NCI-H2196 (cell line): ENCODE measurements at regions not wholly inside any gene's neighbourhood (a gene's known extent, or its start where the extent isn't known, plus 50 kb on each side); places are given as distances from the start of the nearest gene placed in this dataset.
"Not testable (repeated sequence)": the region's sequence is repeated elsewhere in the genome, so short reads cannot be mapped to it uniquely, and the experiment has no call there.

ENCODE experiments used
- DNase-seq: peaks from one replicate; lab custom pipeline; 2025; ENCODE audit not compliant: unreplicated experiment; lab: John Stamatoyannopoulos, UW

DNA sequence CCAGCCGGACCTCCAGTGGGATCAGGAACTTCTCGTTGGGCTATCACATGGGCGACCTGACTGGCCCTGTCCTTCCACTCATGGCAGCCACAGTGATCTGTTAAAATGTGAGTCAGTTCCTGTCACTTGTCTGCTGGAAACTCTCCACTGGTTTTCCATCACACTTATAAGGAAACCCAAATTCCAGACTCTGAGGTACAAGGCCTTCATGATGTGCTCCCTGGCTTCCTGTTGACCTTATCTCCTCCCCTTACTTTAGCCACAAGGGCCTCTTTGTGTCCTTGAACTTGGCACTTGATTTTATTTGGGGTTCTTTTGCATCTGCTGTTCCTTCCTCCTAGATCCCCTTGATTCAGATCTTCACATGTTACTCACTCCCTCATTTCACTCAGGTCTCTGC lies 96.8 kb downstream of the TENT5C start:
- no peak for DNase-seq

GRCh38 chr1:117707371-117707770 lies 101.5 kb downstream of the TENT5C start:
- no peak for DNase-seq

DNA sequence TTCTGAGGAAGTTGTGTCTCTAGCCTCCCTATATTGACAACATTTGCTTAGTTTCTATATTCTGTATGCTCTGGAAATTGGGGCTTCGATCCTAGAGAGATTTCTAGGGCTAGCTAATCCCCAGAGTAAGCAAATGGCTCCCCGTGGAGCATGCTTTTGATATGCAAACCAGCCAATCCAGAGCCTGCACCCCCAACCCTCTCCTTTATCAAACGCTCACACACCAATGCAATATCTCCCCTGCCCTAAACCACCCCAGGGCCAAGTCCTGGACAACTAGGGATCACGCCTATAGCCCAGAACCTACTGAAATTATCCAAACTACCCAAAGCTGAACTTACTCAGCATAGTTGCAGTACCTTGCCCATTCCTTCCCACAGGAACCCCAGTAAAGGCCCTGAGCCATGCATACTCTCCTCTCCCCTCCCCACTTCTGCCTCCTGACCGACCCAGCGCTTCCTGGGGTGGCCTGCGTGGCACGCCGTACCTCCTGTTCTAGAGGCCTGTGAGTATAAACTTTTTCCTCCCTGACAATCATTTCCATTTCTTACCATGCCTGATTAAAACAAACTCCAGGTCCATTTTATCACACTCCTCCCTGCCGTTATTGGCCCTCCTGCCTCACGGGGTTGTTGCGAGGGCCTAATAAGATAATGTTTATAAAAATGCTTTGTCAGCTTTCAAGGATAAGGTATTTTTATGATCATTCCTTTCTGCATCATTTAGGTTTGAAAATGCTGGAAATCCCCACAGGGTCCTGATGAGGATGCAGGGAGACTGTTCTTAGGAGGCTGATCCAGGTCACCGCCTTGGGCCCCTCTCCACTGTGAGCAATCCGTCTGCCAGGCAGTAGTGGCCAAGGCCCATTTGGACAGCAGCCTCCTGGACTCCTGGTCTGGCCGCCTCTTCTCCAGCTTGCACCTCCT lies 102.7 kb downstream of the TENT5C start:
- DNase-seq: no peak

DNA sequence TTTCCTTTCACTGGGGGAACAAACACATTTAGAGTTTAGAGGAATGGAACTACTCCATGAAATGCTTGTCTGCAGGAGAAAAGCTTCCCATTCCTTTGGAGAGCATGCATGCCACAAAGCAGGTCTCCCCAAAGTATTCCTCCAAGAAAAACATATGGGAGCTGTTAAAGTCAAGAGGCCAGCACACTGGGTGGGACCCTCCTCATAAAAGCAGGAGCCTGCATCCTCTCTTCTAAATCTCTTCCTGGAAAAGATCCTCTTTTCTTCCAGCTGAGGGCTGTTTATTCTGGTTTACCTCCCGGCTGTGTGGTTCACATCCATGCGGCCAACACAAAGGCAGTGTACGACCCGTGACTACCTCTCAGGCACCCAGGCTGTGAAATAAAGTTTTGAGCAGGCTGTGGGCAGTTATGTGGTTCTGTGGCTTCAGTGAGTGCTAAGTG lies 103.4 kb downstream of the TENT5C start:
- no peak for DNase-seq

DNA sequence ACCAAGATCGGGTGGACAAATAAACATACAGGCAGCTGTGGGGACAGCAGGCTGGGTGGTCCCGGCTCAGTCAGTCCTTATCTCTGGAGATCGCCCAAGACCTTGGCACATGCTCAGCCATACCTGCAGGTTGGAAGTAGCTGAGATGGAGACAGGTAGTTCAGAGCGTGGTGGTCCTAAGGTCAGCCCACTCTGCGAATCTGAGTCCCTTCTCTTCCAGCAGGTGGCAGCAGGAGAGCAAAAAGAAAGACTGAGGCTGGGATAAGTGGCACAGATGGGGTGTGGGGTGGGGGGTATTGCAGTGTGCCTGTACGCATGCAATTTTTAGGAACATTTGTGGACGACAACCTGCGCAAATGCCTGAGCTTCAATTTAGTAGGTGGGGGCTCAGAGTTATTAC lies 104.9 kb downstream of the TENT5C start:
- DNase-seq: no peak

DNA sequence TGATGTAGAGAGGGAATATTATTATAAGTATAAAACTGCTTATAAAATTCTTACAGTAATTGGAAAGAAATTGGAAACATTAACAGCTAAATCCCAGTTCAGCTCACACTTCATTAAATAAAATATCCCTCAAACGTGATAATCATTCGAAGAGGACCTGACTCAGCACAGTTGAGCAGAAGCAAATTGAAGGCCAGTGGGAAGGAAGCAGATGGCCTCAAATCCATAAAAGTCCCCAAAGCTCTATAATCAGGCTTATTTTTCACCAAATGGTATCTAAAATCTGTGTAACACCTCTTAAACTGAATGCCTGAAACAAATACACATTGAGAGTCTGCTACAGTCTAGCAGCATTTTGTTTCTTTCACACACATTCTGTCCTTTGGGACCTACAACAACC lies 106.8 kb downstream of the TENT5C start:
- DNase-seq: no peak

DNA sequence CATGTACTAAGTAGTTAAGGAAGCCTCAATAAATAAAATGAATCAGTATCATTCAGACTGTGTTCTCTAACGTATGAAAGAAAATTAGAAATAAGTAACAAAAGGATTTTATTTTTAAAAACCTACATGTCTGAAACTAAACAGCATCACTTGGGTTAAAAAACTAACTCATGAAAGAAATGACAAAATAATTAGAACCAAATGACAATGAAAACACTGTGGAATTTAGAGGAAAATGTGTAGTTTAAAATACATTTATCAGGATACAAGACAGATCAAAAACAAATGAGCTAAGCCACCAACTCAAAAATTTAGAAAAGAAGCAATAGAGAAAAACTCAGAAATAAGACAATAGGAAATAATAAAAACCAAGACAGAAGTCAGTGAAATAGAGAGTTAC lies 108.7 kb downstream of the TENT5C start:
- no peak for DNase-seq

DNA sequence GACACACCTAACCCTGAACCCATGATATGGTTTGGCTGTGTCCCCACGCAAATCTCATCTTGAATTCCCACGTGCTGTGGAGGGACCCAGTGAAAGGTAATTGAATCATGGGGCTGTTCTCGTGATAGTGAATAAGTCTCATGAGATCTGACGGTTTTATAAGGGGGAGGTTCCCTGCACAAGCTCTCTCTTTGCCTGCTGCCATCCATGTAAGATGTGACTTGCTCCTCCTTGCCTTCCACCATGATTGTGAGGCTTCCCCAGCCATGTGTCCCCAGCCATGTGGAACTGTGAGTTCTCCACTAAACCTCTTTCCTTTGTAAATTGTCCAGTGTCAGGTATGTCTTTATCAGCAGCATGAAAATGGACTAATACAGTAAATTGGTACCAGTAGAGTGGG lies 110.2 kb downstream of the TENT5C start:
- not testable (repeated sequence) for DNase-seq

- not testable (repeated sequence) for DNase-seq
Observed at GRCh38 chr1:117717980-117718379, 112.1 kb downstream of the TENT5C start.

GRCh38 chr1:117718596-117718995 lies 112.7 kb downstream of the TENT5C start:
- not testable (repeated sequence) for DNase-seq

GRCh38 chr1:117719004-117719403 lies 113.2 kb downstream of the TENT5C start:
- no peak for DNase-seq

DNA sequence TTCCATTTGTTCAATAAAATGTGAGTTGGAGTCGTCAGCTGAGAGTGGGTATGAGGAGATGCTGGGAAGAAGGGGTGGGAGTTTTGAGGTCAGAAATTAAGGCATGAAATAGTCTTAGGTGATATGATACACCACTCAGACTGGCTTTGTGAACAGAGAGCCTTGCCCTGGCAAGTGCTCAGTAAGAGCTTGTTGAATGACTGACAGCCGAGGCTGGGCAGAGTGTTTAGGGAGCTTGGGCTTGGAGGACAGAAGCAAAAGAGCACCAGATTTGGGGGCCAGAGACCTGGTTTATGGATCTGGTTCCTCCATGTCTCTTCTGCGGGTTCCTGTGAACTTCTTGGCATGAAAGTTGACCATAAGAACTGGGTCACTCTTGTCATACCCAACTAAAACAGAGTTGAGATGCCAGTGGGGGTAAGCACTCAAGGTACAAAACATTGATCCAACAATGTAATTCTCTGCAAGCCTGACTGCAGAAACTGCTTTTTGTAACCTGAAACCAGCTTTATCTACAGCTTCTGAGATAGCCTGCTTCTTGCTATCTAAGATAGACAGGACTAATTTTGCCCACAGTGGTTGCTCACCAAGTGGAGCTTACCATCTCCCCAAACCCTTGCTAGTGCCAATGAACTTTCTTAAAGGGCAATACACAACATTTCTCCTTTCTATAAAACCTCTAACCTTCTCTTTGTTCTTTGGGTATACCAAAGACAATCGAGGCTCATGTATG lies 126.4 kb downstream of the TENT5C start:
- peak; percentile 22 for DNase-seq

- DNase-seq: no peak
Observed at GRCh38 chr1:117732956-117733355, 127.1 kb downstream of the TENT5C start.

DNA sequence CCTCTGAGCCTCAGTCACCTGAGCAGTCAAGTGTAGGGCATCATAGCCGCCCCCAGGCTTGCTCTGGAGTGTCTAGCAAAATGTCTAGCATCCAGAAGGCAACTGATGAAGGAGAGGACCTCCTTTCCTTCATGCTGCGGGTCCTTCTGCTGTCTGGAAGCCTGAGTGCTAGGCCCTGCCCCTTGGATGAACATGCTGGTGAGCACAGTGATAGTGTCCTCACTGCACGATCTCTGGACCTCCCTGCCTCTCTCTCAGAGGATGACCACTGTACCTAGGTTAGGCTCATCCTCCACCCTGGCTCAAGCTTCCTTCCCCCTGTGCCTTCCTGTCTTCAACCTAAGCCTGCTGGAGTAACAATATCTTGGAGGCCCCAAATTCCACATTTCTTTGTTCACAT lies 128.6 kb downstream of the TENT5C start:
- no peak for DNase-seq

DNA sequence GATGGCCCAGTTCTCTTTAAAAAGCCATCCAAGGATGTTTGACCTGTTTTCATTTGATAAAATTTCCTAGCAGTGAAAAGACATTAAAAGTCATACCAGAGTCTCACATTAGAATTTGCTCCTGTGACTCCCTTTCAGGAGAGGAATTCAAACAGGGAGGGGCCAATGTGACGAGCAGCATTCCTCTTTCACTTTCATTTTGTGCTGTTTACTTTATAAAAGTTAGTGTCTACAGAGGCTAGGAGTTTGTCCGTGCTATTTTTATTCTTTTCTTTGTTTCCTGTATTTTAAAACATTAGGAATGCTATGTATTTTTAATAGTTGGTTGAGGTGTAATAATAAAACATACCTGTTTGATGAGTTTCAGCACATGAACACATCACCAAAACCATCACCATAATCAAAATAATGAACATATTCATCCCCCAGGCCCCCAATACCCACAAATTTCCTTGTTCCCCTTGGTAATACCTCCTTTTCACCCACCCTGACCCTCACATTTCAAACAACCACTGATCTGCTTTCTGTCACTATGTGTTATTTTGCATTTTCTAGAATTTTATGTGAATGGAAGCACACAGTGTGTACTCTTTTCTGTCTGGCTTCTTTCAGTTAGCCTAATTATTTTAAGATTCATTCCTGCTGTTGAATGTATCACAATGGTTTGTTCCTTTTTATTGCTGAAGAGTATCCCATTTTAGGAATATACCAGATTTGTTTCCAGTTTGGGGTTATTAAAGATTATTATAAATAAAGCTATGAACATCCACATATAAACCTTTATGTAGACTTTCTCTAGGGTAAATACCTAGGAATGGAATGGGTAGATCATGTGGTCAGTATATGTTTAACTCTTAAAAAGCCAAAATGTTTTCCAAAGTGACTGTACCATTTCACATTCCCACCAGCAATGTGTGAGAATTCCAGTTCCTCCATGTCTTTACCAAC lies 129.5 kb downstream of the TENT5C start:
- peak; percentile 28 for DNase-seq

- DNase-seq: no peak
Observed at GRCh38 chr1:117739504-117739903, 133.7 kb downstream of the TENT5C start.

DNA sequence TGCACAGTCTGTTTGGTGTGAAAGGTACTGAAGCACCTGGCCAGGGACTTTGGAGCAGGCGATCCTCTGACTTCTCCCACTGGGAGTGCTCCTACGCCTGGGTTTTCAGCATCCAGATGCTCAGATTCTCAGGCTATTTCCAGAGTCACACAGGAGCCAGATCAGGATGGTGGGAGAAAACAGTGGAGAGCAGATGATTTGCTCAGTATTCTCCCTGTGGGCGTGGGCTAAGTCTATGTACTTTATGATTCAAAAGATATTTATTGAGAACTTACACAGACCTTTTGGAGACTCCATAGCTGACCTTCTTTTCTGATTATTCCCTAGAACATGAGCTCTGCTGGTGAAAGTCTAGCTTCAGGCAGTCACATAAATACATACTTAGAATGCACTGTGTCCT lies 134.6 kb downstream of the TENT5C start:
- DNase-seq: no peak

GRCh38 chr1:117746565-117746964 lies 140.7 kb downstream of the TENT5C start:
- DNase-seq: not testable (repeated sequence)

- no peak for DNase-seq
Observed at GRCh38 chr1:117747605-117748004, 141.8 kb downstream of the TENT5C start.

- no peak for DNase-seq
Observed at GRCh38 chr1:117751321-117751720, 145.5 kb downstream of the TENT5C start.

DNA sequence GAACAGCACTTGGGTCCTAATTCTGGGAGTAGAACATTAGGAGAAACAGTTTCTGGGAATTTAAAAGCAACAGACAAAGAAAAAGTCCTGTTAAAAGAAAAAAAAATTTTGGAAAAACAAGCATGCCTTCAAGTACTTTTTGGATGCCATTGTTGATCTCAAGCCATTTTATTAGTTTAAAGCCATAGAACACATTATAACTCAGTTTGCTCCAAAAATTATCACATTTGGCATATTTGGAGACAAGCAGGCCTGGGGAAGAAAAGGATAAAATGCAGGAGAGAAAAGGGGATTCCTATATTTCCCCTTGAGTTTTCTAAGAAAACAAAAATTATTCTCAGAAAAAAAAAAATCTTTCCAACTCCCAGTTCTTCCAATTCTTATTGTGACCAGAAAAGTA lies 146.8 kb downstream of the TENT5C start:
- DNase-seq: no peak
